COLO829 (cell line): ENCODE measurements at regions not wholly inside any gene's neighbourhood (a gene's known extent, or its start where the extent isn't known, plus 50 kb on each side); places are given as distances from the start of the nearest gene placed in this dataset.
"Not testable (repeated sequence)": the region's sequence is repeated elsewhere in the genome, so short reads cannot be mapped to it uniquely, and the experiment has no call there.

Experiments used
- DNase-seq: peaks from one replicate; pipeline ENCODE4 v3.0.0; 2012; ENCODE audit warnings: low spot score

DNA sequence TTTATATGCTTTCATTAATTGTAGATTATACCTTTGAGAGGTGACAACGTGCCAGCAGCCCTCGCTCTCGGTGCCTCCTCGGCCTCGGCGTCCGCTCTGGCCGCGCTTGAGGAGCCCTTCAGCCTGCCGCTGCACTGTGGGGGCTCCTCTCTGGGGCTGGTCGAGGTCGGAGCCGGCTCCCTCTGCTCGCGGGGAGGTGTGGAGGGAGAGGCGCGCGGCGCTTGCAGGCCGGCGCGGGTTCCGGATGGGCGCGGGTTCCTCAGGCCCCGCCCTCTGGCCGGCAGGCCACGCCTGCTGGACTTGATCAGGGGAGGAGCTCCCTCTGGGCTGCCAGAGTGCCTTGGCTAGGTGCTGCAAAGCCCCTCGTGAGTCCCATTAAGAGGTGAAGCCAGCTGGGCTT is 321.1 kb upstream of the PCDH18 start:
- DNase-seq = no peak

DNA sequence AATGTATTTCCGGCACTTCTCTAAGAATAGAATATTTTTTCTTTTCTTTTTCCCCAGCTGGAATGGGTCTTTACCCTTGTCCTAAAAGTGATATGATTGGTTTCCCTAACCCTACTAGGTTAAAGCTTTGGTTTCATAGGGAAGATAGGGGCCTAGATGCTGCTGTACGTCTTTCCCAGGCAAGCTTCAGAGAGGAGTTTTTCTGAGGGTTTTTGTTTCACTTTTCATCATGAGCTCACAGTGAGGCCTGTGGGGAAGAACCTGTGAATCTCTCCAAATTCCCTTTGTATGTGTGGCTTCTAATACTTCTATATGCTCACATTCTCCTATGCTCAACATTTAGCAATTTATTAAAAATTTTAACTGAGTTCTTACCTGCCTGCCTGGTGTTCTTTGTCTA is 320.0 kb upstream of the PCDH18 start:
- no peak for DNase-seq

DNA sequence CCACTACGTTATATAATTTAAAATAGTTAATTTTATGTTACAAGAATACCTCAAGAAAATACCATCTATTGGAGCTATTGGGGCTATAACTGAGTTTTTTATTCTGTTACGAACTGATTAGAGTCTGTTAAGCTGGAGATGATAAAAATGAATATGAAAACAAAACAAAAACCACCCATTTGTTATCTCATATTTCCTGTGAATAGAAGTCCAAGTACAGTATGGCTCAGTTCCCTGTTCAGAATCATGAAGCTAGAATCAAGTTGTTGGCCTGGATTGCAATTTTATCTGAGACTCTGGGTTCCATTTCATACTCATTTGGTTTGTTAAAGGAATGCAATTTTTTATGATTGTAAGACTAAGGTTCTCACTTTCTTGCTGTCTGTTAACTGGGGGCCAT is 319.1 kb upstream of the PCDH18 start:
- DNase-seq = no peak

DNA sequence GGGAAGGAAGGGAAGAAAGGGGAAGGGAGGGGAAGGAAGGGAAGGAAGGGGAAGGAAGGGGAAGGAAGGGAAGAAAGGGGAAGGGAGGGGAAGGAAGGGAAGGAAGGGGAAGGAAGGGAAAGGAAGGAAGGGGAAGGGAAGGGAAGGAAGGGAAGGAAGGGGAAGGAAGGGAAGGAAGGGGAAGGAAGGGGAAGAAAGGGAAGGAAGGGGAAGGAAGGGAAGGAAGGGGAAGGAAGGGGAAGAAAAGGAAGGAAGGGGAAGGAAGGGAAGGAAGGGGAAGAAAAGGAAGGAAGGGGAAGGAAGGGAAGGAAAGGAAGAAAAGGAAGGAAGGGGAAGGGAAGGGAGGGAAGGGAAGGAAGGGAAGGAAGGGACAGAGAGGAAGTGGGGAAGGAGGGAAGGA is 295.7 kb upstream of the PCDH18 start:
- not testable (repeated sequence) for DNase-seq

DNA sequence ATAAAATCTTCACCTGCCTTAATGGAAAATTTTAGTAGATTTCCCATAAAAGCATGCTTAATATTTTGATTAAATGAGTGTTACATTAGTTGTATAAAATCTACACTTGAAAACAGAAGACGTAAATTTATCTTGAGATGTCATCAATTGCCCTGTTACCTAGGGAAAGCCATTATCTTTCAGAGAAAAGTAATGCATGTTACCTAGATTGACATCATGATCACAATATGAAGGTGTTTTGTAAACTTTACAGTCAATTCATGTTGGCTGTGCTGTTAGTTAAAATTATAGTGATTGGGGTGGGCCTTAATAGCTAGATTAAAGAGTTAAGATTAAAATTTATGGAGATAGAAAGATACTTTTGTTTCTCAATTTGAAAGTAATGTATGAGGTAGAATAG is 293.2 kb upstream of the PCDH18 start:
- no peak for DNase-seq

DNA sequence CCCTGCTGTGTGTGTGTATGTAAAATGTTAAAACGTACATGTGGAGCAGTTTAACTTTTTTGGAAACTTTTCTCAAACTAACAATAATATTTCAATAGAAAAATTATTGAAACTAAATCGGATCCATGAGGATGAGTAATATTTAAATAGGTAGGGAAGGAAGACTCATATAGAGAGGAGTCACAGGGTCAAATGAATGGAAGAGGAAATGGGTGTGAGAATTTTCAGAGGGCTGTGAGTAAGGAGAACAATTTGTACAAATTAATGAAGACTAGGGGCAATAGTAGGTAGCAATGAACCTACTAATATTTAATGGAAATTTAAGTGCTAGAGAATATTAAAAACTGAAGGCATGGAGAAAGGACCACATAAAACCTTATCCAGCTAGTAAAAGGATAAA is 290.7 kb upstream of the PCDH18 start:
- no peak for DNase-seq

DNA sequence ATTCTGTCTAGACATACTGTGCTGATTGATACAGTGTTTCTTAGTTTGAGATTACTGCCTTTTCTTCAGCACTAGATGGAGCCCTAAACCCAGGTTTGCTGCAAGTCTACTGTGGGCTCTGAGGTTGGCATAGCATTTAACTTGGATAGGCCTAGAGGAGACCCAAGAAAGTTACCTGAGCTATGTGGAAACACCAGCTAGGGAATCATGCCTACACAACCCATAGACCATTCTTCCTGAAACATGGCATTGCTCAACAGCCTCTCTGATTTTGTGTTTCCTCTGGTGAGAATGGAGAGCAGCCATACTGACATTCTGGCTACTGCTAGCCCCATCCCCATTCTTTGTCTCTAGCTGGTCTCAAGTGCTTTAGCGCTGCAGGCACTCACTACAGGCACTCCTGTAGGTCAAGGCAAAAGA is 287.7 kb upstream of the PCDH18 start:
- peak; percentile 35 for DNase-seq

DNA sequence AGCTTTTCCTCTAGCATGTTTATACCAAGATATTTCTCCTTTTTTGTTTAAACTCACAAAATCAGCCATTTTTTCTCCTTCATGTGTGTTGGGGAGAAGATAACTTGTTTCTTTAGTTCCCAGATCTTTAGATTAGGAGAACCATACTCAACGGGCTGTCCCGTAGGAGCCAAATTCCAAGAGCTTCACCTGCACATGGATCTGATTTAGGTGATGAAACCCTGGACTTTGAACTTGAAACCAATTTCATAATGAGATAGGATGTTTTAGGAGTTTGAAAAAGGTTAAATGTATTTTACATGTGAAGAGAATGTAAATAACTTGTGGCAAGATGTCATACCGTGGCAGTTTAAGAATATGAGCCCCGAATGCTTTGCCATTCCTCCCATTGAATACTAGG is 280.0 kb upstream of the PCDH18 start:
- DNase-seq = no peak

DNA sequence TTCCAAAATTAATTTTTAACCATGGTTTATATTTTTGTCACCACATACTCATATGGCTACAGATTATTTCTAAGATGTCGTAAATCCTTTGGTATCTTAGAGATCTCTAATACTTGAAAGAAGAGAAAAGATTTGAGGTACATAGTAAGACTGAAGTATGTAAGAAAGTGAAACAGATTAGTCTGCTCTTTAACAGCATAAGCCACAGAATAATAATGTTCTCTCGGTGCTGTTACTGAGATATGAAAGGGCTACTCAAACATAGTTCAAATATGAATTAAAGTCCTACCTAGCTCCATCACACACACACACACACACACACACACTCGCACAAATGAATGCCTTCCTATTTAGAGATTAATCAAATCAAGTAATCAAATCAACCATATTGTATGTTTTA is 274.1 kb upstream of the PCDH18 start:
- DNase-seq = no peak

DNA sequence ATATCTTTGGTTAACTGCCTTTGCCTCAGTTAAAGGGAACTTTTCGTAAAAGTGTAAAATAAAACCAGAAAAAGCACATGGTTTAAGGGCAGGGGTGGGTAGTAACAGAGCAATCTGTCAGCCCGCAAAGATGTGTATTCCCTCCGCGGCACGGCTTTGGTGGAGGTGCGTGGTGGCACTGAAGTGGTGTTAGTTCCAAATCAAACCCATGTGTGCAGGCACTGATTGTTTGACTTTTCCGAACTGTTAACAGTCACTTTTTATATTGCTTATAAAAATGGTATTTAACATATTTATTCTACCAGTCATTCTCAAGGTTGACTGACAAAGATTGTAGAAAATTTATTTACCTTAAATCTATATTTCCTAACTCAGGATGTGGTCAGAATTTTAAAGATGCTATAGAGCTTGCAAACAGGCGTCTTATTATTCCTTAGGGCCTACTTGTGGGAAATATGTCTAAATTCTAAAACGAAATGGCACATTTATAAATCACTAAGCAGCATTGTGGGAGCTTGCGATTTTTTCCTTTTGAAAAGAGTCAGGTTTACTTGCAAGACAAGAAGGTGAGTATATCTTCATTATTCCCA is 272.7 kb upstream of the PCDH18 start:
- DNase-seq = no peak

DNA sequence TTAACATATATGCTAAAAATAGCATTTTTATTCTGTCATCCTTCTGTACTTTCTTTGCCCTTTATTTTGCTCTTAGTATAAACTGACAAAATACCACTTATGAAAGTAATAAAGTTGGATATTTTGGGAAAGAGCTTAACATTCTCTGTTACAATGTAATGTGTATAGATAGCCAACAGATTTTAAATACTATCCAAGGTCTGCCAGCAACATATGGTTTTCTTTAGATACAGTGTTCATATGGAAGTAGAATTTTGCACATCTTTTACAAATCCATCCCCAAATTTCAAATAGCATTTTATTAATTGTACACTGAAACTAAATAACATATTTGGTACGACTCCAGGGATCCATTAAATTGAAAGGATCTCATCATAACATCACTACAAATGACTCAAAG is 268.6 kb upstream of the PCDH18 start:
- no peak for DNase-seq

DNA sequence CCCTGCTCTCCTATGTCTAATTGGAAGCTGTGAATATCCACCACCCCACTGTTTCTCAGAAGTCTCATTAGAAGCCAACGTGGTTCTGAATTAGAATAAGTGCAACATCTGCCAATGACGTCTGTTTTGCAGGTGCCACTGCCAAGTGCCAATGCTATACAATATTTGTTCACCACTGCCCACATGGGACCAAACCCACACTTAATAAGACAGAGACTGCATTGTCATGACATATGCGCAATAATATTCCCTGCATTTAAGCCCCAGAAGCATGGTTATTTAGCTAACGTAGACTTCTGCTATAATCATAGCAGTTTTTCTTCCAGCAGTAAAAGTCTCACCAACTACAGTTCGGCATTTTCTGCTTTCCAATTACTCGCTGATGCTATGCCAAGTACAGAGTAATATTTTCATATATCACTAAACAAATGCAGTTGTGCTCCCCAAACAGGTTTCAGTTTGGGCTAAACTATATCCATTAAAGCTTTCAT is 262.5 kb upstream of the PCDH18 start:
- DNase-seq = peak; percentile 14

DNA sequence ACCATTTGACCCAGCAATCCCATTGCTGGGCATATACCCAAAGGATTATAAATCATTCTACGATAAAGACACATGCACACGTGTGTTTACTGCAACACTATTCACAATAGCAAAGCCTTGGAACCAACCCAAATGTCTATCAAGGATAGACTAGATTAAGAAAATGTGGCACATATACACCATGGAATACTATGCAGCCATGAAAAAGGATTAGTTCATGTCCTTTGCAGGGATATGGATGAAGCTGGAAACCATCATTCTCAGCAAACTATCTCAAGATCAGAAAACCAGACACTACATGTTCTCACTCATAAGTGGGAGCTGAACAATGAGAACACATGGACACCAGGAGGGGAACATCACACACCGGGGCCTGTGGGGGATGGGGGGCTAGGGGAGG is 257.0 kb upstream of the PCDH18 start:
- not testable (repeated sequence) for DNase-seq

DNA sequence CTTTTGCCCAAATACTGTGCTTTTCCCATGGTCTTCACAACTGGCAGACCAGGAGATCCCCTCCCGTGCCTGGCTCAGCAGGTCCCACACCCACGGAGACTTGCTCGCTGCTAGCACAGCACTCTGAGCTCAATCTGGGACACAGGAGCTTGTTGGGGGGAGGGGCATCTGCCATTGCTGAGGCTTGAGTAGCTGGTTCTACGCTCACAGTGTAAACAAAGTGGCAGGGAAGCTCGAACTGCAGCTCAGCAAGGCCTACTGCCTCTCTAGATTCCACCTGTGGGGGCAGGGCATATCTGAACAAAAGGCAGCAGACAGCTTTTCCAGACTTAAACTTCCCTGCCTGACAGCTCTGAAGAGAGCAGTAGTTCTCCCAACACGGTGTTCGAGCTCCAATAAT is 251.6 kb upstream of the PCDH18 start:
- not testable (repeated sequence) for DNase-seq

DNA sequence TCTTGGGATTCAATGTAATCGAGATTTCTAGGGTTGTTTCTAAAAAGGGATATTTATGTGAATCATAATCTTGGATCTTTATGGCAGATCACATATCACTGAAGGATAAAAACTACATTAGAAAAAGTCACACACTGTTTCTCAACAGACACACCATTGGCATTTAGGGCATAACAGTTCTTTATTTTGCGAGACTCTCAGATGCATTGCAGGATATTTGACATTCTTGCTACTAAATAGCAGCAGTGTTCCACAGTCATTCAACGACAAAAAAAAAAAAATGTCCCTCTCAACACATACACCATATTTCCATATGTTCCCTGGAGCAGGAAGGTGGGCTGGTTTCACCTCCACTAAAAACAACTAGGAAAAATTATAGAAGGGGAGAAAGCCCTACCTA is 243.4 kb upstream of the PCDH18 start:
- peak; percentile 56 for DNase-seq

DNA sequence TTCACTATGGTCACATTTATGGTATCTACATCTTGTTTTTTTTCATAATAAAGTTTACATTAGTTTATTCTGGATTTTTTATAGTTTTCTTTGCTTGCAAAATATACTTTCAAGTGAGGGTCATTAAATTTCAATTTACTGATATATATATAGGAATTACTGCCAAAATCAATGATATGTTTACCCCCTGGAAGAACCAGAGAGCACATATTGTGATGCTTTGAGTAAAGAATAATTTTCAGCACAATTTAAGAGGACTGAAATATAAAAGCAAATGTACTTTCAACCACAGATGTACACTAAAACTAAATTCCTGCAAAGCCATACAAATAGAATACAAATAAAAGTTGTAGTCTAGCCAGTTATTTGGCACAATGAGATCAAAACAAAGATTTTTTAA is 242.2 kb upstream of the PCDH18 start:
- DNase-seq = no peak

DNA sequence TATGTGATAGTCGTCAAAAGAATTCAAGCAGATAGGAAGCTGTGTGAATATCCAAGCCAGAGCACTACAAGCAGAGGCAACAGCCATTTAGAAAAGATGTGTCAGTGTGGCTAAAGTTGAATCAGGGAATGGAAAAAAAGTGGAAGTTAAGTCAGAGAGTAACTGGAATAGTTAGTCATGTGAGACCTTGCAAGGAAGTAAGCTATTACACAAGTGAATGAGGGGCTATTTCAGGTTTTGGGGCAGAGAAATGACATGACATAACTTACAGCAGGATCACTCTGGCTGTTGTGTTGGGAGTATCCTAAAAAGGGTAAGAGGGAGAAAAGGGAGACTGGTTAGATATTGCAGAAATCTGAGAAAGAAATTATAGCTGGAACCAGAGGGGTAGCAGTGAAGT is 236.6 kb upstream of the PCDH18 start:
- DNase-seq = no peak

DNA sequence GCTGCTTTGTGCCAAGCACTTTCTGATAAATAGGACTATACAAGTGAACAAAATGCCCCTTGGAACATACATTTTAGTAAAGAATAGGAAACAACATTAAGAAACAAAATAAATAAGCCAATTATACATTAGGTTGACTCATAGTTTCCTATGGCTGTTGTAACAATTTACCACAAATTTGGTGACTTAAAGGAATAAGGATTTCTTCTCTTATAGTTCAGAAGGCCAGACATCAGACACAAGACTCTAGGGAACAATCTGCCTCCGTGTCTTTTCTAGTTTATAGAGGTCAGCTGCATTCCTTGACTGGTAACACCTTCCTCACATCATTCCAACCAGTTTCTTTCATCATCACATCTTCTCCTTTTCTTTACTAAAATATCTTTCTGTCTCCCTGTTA is 235.9 kb upstream of the PCDH18 start:
- peak; percentile 8 for DNase-seq

DNA sequence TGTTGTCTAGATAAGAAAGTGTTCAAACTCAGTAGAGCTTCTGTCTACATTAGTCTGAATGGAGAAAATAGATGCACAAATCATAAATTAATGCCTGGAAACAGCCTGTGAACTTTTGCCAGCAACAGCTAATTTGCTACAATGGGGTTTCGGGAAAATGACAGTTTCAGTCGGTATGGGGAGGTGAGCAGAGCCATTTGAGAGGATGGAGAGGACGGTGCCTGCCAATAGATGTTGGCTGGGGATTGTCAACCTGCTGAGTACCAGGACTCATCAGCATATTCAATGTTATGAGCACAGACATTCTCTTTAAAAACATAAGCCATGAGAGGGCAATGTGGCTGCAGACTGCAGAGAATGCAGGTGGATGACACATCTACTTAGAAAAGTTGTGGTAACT is 230.3 kb upstream of the PCDH18 start:
- no peak for DNase-seq

DNA sequence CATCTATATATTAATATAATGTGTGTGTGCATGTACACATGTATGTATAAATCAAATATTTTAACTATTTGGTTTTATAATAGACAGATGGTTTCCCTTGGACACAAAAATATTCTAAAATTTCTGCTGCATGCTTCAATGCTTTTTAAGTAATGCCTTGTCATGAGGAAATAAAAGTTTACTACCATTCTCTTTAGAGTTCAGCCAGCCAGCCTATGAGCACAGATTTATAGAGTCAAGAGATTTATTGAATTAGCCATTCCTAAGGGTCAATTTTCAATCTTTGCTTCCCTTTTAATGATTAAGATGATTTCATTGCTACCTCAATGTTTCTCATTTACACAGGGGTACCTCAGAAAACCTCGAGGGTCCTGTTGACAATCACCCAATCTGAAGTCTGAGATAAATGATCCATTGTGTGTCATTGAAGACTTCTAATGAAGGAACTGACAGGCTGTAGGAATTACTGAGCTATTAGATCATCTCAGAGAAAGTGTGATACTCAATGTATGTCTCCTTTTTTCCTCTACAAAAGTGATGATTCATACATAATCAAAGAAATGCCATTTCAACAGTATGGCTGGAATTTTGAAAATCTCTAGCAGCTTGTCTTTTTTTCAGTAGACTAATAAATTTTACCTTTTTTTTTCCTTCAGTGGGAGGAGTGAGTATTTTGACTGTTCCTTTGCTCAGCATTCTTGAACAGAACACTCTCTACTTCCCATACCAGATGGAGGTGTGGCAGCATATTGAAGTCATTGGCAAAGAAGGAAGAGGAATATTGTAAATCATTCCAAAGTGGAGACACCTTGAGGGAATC is 222.6 kb upstream of the PCDH18 start:
- DNase-seq = peak; percentile 53

DNA sequence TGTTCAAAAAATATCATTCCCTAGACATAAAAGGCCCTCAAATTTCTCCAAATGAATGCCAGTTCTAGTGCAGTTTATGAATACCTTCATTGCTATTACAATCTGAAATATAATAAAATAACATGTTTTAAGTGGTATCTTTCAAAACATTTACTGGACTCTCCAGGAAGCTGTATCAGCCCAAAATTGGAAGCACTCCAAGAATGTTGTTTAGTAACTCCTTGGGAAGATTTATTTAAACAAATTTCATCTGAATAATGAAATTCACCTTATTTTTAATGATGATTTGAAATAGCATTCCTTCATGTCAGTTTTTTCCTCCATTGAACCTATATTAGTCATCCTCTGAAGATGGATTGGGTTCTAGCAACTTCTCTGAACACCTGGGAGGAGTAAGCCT is 217.2 kb upstream of the PCDH18 start:
- no peak for DNase-seq

DNA sequence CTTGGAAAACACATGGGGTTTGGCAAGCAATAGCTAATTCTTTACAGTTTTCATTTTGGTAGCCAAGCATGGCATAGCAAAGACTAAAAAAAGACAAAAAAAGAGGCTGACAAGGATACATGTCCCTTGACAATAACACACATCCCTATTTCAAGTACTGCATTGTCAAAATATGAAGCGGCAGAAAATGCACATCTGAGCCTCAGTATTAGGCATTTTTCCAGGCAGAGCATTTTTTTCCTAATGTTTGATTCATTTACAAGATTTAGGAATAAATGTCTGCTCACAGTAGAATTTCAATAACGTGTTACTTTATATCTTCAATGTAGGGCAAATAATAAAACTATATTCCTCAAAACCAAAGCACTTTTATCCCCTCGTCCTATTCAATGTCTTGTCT is 216.3 kb upstream of the PCDH18 start:
- DNase-seq = no peak

DNA sequence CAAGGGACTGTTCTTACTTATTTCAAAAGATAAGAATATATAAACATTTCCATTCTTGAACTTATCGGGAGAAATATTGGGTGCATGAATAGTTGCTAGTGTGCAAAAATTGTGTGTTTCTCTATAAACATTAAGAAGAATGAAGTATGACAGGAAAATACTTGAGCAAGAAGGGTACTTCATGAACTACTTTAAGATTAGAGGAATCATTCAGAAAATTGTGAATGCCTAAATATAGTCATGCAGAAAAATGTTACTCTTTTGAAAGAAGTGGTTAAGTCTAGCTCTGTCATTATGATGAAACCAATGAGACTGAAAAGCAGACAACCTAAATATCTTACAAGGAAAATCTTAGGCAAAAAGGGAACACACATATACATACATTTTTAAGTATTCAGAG is 207.8 kb upstream of the PCDH18 start:
- DNase-seq = no peak

DNA sequence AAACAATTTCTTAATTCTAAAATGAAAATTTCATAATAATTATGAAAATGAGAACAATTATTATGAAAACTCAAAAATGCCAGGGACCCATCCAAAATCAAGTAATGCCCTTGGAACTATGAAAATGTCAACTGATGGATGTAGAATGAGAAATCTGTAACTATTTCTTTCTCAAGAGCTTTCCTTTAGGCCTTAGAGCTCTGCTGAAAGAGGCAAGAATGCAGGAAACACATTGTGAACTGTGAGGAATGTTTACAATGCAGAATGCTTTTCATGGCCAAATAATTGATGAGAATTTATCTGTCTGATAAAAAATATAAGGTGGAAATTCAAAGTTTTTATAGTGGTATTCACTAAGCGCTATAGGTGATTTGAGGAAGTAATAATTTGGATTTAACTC is 207.1 kb upstream of the PCDH18 start:
- no peak for DNase-seq
